ENCODE measurements at regions not wholly inside any gene's neighbourhood (a gene's known extent, or its start where the extent isn't known, plus 50 kb on each side); places are given as distances from the start of the nearest gene placed in this dataset.
"Not testable (repeated sequence)": the region's sequence is repeated elsewhere in the genome, so short reads cannot be mapped to it uniquely, and the experiment has no call there.

DNA sequence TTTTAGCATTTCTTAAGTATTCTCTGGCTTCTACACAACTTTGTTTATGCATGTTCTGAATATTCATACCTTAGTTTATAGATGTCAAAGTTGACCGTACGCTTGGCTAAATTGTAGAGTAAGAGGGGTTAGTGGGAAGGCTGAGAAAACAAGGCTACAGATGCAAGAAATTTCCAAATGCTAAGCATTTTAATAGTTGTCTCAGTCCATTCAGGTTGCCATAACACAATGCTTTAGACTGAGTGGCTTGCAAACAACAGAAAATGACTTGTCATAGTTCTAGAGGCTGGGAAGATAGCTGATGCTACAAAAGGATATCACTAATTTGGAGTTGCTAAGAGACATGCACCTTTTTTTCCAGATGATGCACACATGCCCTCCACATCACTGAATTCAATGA, 53.0 kb upstream of the C1QTNF3 start:
- CTCF ChIA-PET, ATAC-seq: not testable (repeated sequence)

DNA sequence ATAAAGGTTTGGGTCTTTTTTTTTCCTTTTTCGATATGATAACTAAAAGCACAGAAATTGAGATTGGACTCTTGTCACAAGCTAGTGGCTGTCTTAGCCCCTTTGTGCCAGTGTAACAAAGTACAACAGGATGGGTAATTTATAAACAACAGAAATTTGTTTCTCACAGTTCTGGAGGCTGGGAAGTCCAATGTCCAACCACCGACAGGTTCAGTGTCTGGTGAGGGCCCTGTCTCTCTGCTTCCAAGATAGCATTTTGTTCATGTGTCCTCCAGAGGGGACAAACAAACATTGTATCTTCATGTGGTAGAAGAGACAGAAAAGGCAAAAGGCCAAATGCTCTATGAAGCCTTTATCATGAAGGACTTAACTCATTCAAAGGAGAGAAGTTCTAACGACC, 56.9 kb upstream of the C1QTNF3 start:
- H3K27ac Mint-ChIP-seq; H3K36me3 Mint-ChIP-seq (ENCODE audit: low read depth); DNase-seq; H3K4me1 Mint-ChIP-seq (ENCODE audit: low read depth); H3K27me3 Mint-ChIP-seq (ENCODE audit: low read depth); POLR2A ChIA-PET; H3K9me3 Mint-ChIP-seq (ENCODE audit: insufficient read depth); H3K4me3 Mint-ChIP-seq; CTCF ChIA-PET; ATAC-seq: not testable (repeated sequence)

More for the DNA sequence above, 53.0 kb upstream of the C1QTNF3 start:
- H3K27me3 Mint-ChIP-seq (ENCODE audit: low read depth); H3K4me1 Mint-ChIP-seq (ENCODE audit: low read depth); POLR2A ChIA-PET; H3K27ac Mint-ChIP-seq; DNase-seq; H3K36me3 Mint-ChIP-seq (ENCODE audit: low read depth); H3K4me3 Mint-ChIP-seq; H3K9me3 Mint-ChIP-seq (ENCODE audit: insufficient read depth): not testable (repeated sequence)

DNA sequence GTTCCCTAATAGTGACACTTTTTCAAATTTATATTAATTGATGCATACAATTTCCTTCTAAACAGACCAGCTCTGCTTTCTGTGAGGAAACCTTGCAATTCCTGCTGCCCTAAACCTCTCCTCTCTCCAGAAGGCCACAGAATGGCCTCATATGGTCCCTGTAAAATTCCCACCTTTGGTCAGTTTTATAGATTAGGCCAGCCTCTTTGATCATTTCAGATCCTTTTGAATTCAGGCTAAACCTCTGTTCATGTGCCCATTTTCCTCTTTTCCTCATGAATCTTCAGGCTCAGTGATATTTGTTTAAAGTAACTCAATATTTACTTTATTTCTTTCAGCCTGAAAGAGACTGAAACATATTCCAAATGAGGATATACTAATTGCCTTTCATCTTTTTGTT, 58.6 kb upstream of the C1QTNF3 start:
- DNase-seq; H3K4me1 Mint-ChIP-seq (ENCODE audit: low read depth); H3K4me3 Mint-ChIP-seq; ATAC-seq; H3K27me3 Mint-ChIP-seq (ENCODE audit: low read depth); POLR2A ChIA-PET; H3K36me3 Mint-ChIP-seq (ENCODE audit: low read depth); CTCF ChIA-PET; H3K9me3 Mint-ChIP-seq (ENCODE audit: insufficient read depth); H3K27ac Mint-ChIP-seq: not testable (repeated sequence)

DNA sequence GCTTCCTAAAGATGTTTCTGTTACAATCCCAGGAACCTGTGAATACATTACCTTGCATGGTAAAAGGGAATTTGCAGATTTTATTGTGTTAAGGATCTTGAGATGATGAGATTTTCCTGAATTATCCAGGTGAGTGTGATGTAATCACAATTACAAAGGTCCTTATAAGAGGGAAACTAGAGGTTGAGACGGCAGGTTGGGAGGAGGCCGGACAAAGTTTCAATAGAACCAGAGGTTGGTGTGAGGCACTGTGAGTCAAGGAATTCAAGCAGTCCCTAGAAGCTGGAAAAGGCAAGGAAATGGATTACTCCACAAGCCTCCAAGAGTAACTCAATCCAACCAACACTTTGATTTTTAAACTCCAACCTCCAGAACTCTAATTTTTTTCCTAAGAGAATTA, 65.9 kb upstream of the C1QTNF3 start:
- H3K36me3 Mint-ChIP-seq (ENCODE audit: low read depth), result not testable (repeated sequence)

DNA sequence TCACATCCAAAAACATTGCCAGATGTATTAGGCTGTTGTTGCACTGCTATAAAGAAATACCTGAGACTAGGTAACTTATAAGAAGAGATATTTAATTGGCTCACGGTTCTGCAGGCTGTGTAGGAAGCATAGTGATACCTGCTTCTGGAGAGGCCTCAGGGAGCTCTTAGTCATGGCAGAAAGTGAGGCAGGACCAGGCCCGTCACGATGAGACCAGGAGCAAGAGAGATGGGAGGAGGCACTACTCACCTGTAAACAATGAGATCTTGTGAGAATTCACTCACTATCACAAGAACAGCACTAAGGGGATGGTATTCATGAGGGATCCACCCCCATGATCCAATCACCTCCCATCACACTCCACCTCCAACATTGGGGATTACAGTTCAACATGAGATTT, 81.3 kb upstream of the C1QTNF3 start:
- DNase-seq; H3K27ac Mint-ChIP-seq; POLR2A ChIA-PET; H3K36me3 Mint-ChIP-seq (ENCODE audit: low read depth); ATAC-seq; CTCF ChIA-PET; H3K4me3 Mint-ChIP-seq; H3K4me1 Mint-ChIP-seq (ENCODE audit: low read depth); H3K9me3 Mint-ChIP-seq (ENCODE audit: insufficient read depth); H3K27me3 Mint-ChIP-seq (ENCODE audit: low read depth): not testable (repeated sequence)

More for the DNA sequence above, 65.9 kb upstream of the C1QTNF3 start:
- ATAC-seq; CTCF ChIA-PET; H3K27me3 Mint-ChIP-seq (ENCODE audit: low read depth); DNase-seq; H3K9me3 Mint-ChIP-seq (ENCODE audit: insufficient read depth); H3K27ac Mint-ChIP-seq; H3K4me1 Mint-ChIP-seq (ENCODE audit: low read depth); H3K4me3 Mint-ChIP-seq; POLR2A ChIA-PET: not testable (repeated sequence)

DNA sequence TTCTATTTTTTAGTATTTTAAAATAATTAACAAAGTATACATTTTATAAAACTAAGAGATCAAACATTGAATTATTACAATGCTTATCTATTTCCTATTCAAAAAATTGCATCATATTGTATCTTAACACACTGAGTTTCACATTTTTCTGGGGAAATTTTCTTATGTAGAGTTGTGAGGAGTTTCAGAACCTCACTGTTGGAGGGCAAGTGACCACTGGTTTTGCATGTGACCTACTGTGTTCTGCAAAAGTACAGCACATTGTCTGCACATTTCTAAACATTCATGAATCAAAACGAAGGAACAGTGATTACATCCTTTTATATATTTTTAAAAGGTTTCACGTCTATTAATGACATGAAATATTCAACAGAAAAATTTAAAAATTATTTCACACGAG, 82.3 kb upstream of the C1QTNF3 start:
- H3K4me1 Mint-ChIP-seq (ENCODE audit: low read depth); H3K4me3 Mint-ChIP-seq; DNase-seq; POLR2A ChIA-PET; H3K27ac Mint-ChIP-seq; ATAC-seq; H3K9me3 Mint-ChIP-seq (ENCODE audit: insufficient read depth); H3K36me3 Mint-ChIP-seq (ENCODE audit: low read depth); CTCF ChIA-PET; H3K27me3 Mint-ChIP-seq (ENCODE audit: low read depth): not testable (repeated sequence)

DNA sequence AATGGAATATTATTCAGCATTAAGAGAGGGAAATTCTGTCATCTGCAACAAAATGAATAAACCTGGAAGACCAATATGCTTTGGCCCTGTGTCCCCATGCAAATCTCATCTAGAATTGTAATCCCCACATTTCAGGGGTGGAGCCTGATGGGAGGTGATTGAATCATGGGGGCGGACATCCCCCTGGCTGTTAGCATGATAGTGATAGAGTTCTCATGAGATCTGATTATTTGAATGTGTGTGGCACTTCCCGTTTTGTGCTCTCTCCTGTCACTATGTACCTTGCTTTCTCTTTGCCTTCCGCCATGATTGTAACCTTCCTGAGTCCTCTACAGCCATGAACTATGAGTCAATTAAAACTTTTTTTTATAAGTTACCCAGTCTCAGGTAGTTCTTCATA, 83.7 kb upstream of the C1QTNF3 start:
- POLR2A ChIA-PET; CTCF ChIA-PET; DNase-seq; ATAC-seq; H3K27ac Mint-ChIP-seq; H3K9me3 Mint-ChIP-seq (ENCODE audit: insufficient read depth); H3K4me1 Mint-ChIP-seq (ENCODE audit: low read depth); H3K27me3 Mint-ChIP-seq (ENCODE audit: low read depth); H3K4me3 Mint-ChIP-seq; H3K36me3 Mint-ChIP-seq (ENCODE audit: low read depth): not testable (repeated sequence)

DNA sequence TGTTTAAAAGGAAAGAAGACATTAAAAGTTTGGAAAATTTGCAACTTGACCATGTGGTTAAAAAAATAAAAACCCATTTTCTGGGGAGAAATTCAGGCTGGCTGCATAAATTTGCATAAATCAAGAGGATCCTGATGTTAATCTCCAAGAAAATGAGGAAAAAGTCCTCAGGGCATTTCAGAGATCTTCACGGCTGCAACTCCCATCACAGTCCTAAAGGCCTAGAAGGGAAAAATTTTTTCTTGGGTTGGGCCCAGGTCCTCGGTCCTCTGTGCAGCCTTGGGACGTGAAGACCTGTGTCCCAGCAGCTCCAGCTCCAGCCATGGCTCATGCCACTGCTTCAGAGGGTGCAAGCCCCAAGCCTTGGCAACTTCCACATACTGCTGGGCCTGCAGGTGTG, 84.8 kb upstream of the C1QTNF3 start:
- POLR2A ChIA-PET; CTCF ChIA-PET; H3K27ac Mint-ChIP-seq; H3K4me3 Mint-ChIP-seq; H3K4me1 Mint-ChIP-seq (ENCODE audit: low read depth); DNase-seq; H3K36me3 Mint-ChIP-seq (ENCODE audit: low read depth); ATAC-seq; H3K9me3 Mint-ChIP-seq (ENCODE audit: insufficient read depth); H3K27me3 Mint-ChIP-seq (ENCODE audit: low read depth): not testable (repeated sequence)

DNA sequence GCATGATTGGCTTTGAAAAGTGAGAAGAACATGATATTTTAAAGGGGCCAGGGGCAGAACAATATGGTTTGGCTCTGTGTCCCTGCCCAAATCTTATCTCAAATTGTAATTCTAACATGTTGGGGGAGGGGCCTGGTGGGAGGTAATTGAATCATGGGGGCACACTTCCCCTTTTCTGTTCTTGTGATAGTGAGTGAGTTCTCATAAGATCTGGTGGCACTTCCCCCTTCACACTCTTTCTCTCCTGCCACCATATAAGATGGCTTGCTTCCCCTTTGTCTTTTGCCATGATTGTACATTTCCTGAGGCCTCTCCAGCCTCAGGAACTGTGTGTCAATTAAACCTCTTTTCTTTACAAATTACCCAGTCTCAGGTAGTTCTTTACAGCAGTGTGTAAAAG, 85.9 kb upstream of the C1QTNF3 start:
- ATAC-seq; H3K9me3 Mint-ChIP-seq (ENCODE audit: insufficient read depth); CTCF ChIA-PET; H3K4me1 Mint-ChIP-seq (ENCODE audit: low read depth); H3K4me3 Mint-ChIP-seq; H3K36me3 Mint-ChIP-seq (ENCODE audit: low read depth); H3K27me3 Mint-ChIP-seq (ENCODE audit: low read depth); POLR2A ChIA-PET; DNase-seq; H3K27ac Mint-ChIP-seq: not testable (repeated sequence)

DNA sequence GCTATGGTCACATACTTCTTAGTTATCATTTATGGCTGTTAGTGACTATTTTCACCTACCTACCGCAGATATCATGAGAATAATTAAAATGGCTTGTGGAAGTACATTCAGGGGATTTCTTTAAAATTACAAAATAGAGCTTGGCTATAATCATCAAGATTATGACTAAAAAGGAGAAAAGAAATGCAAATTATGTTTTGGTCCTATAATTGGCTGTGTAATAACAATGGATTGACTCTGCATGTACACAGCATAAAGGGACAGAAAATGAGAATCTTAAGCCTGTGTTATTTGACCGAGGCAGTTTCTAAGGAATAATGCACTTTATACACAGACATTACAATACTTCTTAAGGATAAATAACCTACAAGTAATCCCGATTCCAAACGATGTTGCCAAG, 112.0 kb upstream of the C1QTNF3 start:
- POLR2A ChIA-PET; H3K4me3 Mint-ChIP-seq; H3K4me1 Mint-ChIP-seq (ENCODE audit: low read depth); CTCF ChIA-PET; H3K27me3 Mint-ChIP-seq (ENCODE audit: low read depth); DNase-seq; ATAC-seq; H3K36me3 Mint-ChIP-seq (ENCODE audit: low read depth); H3K27ac Mint-ChIP-seq; H3K9me3 Mint-ChIP-seq (ENCODE audit: insufficient read depth): not testable (repeated sequence)

DNA sequence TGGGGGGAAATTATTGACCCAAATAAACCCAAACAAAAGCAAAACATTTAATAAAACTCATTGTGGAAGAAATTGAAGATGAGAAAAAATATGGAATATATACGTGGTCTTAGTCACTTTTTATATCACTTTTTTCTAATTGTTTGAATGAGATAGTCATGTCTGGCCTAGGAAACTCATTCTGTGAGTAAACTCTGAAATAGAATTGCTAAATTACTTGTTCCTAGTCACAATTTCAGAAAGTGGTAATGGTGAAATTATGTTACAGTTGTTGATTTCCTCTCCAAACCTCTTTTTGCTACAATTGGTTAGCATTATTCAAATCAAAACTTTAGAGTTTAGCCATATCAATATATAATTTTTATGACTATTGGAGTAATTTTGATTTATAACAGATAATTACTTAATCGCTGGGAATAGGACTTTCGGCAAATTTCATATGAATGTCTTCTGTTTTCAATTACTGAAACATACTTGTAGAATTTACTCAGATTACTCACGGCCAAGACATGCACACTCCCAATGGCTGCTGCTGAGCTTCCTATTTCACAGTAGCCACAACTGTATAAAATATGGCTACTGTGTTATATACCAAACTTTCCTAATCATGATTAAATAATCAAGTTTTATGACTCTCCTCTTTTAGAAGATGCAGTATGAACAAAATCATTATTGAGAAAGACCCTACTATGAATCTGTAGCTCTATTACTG, 113.8 kb upstream of the C1QTNF3 start:
- ATAC-seq; H3K4me1 Mint-ChIP-seq (ENCODE audit: low read depth); DNase-seq; H3K9me3 Mint-ChIP-seq (ENCODE audit: insufficient read depth); CTCF ChIA-PET; H3K27me3 Mint-ChIP-seq (ENCODE audit: low read depth); H3K36me3 Mint-ChIP-seq (ENCODE audit: low read depth); H3K27ac Mint-ChIP-seq; H3K4me3 Mint-ChIP-seq; POLR2A ChIA-PET: not testable (repeated sequence)

DNA sequence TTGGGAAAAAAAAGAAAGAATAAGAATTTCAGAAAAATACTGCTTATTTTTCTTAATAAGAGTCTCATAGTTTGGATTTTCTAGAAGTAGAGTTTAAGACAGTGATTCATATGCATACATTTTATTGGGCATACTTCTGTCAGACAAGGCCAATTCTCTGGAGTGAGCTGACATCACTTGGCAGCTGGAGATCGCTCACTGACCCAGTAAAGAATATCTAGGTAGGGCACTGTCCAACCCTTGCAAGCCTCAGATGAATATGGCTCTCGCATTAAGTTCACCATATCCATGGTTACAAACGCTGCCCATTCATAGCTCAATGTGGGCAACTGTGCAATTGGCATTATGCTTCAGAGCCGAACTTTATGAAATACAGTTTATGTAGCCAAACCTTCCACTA, 117.9 kb upstream of the C1QTNF3 start:
- H3K27ac Mint-ChIP-seq; POLR2A ChIA-PET; DNase-seq; ATAC-seq; H3K4me3 Mint-ChIP-seq; H3K4me1 Mint-ChIP-seq (ENCODE audit: low read depth); CTCF ChIA-PET; H3K9me3 Mint-ChIP-seq (ENCODE audit: insufficient read depth); H3K36me3 Mint-ChIP-seq (ENCODE audit: low read depth); H3K27me3 Mint-ChIP-seq (ENCODE audit: low read depth): not testable (repeated sequence)

DNA sequence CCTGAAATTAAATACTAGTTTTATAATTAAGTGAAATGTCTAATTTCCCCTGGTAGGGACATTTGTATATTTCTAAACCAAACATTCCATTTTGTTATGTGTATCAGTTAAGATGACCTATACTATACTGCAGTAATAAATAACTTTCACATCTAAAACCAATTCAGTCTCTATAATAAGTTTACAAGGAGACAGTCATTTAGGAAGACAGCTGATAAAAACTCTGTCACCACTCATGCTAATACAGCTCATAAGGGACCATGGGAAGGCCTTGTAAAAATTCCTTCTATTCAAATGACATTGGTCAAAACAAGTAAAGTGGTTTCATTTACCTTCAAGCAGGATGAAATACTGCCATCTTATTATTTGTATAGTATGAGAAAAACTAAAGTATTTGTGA, 128.4 kb upstream of the C1QTNF3 start:
- not testable (repeated sequence) for H3K4me3 Mint-ChIP-seq

More for the DNA sequence above, 128.4 kb upstream of the C1QTNF3 start:
- H3K4me1 Mint-ChIP-seq (ENCODE audit: low read depth); H3K9me3 Mint-ChIP-seq (ENCODE audit: insufficient read depth); H3K27me3 Mint-ChIP-seq (ENCODE audit: low read depth); CTCF ChIA-PET; H3K27ac Mint-ChIP-seq; ATAC-seq; DNase-seq; POLR2A ChIA-PET: not testable (repeated sequence)
- peaks cover 24% of the 10 kb centered on the region for H3K36me3 Mint-ChIP-seq (ENCODE audit: low read depth)

Data from activated CD8-positive, alpha-beta T cell treated with anti-CD3 and anti-CD28 coated beads, Interleukin-2, amount 10 ng/mL, durations not matched to agents 7 days and 5 days (primary cell).